MV-4-11 (cell line): ENCODE measurements at regions not wholly inside any gene's neighbourhood (a gene's known extent, or its start where the extent isn't known, plus 50 kb on each side); places are given as distances from the start of the nearest gene placed in this dataset.

Experiments
- DNase-seq: peaks from one replicate; lab custom pipeline; 2025; lab: John Stamatoyannopoulos, UW

DNA sequence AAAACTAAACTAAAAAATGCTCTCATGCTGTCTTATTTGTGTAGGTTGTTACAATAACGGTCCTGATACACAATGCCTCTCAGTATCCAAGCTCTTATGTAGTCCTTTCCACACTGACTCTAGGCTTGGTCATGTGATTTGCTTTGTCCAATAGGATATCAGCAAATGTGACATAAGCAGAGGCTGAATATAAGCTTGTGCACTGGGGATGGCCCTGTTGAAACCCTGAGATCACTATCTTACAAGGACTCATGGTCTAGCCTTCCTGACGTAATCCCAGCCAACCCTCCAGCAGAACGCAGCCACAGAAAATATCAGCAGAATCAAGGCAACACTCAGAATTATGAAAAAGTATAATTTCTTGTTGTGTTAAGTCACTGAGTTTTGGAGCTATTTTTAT, 145.1 kb upstream of the CCN2 start:
- no peak for DNase-seq

DNA sequence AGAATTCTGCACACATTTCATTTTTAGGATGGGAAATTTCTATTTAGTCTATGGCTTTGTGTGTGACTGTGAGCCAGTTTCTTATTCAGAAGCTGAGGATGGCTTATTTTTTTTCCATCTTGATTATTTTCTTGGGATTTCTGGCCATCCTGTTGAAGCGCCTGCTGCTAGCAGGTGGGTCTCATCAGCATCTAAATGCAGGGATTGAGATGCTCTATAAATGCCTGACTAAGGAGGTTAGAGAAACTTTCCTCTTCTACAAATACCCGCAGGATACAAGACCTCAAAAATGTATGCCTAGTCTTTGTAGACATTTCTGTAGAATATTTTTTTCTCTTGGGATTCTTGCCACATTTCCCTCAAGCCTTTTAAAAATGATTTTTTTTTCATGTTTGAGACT, 138.0 kb upstream of the CCN2 start:
- DNase-seq: no peak

DNA sequence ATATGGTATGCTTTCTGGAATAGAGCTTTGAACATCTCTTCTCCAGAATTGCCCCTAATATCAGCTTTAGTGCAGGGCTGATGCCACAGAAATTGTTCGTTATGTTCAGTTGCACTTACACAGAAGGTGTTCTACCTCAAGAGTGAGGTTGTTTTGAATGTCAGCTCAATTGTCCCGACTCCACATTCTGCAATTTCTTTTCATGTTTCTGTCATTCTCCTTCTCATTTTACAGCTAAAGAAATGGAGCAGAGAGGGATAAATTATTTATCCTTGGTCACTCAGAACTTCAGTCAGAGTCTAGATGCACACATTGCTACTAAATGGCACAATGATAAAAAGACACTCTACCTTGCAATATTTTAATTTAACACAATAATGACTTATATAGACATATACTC, 137.0 kb upstream of the CCN2 start:
- DNase-seq: no peak

DNA sequence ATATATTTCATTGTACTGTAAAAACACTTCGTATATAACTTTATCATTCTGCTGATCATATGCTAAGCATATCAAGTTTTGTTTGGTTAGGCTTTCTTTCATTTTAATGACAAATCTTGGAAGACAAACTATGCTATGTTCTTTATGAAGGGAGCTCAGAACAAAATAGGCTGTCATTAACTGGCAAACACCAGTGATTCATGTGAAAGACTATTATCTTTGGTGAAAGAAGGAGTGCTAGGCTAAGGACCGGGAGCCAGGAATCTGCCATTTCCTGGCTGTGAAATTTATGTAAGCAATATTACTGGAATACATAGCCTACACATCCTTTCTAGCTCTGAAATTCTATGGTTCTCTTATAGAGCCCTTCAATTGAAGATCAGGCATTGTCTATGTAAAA, 136.2 kb upstream of the CCN2 start:
- DNase-seq: no peak

DNA sequence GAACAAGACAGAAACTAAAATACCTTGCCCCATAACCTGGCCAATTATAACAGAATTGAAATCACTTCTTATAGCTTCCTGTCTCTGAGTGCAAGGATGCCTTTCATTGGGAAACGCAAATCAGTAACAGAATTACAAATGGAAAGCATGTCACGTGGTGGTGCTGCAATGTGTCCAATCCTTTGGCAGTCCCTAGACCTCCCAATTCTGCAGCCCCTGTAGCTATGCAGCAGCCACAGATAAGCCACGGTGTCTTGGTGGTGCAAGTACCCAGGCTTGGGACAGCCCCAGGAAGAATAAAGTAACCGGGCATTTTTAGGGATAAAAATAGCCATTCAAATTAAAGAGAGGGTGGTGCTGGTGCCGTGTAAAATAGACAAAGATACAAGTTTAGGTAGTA, 134.6 kb upstream of the CCN2 start:
- no peak for DNase-seq

DNA sequence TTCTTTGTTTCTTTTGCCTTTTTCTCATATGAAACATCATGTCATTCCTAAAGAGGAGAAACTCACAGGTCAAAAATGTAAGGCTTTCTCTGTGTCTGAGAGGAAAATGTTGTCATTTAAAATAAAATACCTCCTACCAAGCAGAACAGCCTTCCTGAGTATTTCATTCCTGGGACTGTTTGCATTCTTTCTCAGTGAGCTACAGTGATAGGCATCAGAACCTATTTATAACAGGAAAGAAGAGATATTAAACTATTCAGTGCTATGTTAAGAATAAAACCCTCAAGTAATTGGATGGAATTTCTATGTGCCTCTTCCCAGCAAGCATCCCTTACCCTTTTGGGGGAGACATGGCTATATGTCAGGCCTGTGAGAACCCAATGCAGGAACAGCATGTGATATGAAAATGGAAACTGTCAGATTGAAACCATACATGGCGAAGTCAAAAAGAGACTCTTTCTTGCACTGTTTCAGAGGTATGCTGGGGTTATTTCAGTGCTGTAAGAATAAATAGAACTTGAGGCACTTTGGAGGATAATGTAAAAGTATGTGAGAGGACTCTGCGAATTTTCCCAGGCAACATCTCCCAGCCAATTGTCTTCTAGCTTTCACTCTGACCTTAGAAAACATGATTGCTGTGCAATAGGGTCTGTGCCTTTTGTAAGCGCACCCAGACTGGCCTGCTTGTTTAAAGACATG, 133.8 kb upstream of the CCN2 start:
- DNase-seq: no peak

DNA sequence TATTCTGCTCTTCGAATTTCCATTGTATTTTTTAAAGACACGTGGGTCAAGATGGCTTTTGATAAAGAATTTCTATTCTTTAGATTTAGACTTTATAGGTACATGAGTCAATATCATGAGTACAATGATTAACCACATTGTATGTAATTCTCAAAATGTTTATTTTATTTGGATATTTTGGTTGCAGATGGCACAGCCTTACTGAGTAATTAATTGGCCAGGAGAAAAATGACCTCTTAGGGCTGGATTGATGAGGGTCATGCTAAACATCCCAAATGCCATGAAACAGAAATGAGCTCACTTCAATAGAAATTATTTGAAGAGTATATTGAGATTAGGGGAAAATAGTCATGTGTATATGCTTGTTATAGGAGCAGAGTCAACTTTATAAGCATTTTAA, 131.2 kb upstream of the CCN2 start:
- DNase-seq: no peak

DNA sequence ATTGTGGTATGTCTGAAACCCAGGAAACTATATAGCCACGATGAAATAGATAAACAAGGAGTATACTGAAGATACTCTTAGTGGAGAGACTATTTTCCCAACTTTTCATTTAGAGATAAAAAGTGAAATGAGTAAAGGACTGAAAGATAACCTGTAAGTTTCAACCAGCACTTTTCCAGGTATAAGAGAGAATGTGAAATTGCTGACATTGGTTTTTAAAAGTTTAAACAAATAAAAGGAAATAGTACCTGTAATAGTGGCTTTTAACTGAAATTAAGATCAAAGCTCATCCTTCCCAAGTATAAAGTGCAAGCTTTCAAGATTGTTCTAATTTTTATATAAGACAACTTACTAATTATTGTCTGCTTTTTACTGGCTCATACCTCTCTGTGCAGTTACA, 130.2 kb upstream of the CCN2 start:
- DNase-seq: no peak

DNA sequence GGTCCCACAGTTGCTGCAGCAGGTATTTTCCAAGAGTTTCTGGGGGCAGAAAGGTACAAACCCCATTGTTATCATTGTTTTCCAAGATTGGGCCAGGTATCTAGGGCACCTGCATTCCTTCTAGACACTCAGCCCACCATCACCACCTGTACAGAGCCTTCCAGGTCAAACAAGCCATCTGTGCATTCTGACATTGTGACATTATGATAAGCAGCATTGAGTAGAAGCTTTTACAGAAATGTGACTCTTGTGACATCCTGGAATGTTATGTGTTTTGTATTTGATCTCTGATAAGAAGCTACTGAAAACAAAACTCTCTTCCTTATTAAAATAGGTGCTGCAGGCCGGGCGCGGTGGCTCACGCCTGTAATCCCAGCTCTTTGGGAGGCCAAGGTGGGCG, 128.1 kb upstream of the CCN2 start:
- DNase-seq: no peak

DNA sequence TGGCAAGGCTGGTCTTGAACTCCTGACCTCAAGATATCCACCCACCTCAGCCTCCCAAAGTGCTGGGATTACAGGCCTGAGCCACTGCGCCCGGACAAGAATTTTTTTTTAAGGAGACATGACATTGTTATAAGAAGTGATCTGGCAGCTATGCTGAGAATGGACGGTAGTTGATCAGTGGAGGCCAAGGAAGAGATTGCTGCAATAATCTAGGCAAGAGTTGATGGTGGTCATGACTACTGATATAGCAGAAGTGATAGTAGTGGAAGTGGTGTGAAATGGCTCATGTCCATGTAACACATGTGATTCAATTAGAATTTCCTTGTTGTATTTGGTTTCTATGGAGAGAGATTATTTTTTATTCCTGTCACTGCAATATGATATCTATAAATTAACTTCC, 125.3 kb upstream of the CCN2 start:
- peak; percentile 31 for DNase-seq

DNA sequence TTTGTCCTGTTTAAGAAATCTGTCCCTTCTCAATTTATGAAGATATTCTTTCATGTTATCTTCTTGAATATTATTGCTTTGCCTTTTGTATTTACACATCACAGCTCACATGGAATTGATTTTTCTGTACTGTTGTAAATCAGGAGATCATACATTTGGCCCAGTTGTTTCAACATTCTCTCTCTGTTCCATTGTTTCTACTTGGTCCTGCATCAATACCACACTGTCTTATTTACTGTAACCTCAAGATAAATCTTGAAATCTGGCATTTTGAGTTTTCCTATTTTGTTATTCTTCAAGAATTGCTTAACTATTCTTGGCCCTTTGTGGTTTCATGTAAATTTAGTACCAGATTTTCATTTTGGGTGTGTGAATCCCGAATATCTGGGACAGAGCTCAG, 121.7 kb upstream of the CCN2 start:
- DNase-seq: no peak

DNA sequence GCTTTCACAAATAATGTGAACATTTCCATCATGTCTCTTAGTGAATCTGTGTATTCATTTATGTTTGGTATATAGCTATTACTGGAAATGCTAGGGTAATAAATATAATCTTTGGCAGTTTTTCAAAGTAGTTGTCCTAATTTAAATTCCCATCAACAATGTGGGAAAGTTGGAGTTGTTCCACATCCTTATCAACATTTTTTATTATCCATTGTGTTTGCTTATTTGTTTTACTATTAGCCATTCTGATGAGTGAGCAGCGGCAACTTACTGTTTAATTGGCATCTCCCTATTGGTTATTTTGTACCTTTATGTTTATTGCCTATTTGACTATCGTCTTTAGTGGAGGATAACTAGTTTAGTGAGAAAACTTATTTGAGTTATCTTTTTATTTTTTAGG, 121.1 kb upstream of the CCN2 start:
- DNase-seq: no peak

DNA sequence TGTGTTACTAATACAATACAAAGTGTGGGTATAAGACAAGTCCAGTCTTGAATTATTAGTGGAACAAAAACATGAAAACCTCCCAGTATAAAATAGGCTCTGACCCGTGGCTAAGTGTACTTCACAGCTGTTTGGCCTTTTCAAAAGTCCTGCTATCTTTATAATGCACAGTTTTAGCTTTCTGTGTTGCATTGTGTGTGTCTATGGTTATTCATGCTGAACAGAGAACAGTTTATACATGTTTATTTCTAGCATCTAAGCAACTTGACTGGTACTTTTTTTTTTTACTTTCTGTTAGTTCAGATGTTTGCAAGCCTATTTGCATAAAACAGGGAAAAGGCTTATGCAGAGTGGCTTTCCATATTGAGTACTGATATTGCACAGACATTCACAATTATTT, 119.2 kb upstream of the CCN2 start:
- DNase-seq: no peak

DNA sequence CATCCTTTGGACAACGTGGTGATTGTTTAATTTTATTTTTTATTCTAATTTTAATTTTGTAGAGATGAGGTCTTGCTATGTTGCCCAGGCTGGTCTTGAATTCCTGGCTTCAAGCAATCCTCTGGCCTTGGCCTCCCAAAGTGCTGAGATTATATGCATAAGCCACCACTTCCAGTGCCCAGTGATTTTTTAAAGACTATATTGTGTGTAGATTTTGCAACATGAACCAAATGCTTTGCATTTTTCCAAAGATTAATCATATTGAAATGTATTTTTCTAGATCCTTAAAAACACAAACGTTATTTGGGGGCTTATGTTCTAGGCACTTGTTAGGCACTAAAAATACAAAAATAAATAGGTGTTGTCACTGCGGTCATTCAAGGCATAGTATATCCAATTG, 117.6 kb upstream of the CCN2 start:
- DNase-seq: no peak

DNA sequence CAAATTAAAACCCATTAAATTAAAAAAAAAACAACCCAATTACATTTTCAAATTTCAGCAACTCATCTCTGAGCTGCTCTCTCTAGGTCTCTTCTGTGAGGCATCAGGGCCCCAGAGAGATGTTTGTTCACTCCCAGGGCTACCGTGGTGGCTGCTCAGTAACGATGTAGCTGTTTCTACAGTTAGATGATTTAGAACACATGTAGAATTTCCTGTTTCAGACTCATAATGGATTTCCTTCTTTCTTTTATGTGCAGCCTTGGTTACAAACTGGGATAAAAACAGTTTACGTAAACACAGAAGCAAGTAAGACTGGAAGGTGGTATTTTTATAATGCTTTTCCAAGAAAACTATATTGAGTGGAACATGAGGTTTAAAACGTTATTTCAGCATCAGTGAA, 116.1 kb upstream of the CCN2 start:
- DNase-seq: peak; percentile 50

DNA sequence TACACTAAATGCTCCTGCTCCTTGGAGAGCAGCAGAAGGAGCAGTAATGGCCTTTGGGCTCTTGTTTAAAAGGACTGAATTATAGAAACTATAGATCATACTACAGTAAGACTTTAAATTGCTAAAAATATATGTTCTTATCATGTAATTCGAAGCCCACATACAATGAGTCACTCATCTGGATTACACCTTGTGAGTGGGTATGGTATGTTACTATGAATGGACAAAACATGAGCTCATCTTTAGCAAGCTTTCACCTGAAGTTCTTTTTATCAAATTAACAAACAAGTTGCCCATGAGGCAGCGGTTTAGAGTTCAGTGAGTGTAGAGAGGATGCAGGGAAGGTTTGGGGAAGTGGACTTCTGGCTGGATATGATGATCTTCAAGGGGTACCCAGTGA, 114.4 kb upstream of the CCN2 start:
- no peak for DNase-seq

DNA sequence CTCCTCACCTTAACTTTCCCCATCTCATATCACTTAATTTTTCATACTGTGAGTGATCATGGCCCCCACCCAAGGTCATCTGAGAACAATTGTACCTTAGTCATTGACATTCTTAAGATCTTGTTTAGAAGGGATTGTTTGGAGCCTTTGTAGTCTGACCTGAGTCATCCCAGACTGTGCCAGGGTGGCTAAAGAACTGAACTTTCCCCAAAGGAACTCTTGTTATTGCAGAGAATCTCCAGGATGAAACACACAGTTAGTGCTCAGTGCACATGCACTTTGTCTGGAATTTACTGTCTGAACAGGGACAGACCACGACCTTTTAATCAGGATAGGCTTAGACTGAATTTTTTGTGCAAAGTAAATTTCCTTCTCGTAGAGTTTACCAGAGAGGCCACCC, 112.6 kb upstream of the CCN2 start:
- DNase-seq: no peak

DNA sequence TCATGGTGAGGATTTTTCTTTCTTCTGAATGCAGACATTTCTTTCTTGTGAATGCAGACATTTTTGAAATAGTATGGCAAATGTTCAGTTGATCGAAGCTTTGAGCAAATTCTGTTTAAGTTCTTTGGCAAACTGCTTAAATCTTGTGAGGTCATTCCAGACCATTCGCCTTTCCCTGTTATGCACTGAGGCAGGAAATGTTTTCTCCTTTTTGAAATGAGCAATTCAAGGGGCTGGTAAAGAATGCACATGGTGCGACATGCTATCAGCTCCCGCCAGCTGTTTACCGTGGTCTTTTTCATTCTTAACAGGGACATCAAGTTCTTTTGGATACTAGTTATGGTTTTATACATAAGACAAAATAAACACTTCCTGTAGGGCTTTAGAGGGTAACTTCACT, 112.0 kb upstream of the CCN2 start:
- DNase-seq: no peak

DNA sequence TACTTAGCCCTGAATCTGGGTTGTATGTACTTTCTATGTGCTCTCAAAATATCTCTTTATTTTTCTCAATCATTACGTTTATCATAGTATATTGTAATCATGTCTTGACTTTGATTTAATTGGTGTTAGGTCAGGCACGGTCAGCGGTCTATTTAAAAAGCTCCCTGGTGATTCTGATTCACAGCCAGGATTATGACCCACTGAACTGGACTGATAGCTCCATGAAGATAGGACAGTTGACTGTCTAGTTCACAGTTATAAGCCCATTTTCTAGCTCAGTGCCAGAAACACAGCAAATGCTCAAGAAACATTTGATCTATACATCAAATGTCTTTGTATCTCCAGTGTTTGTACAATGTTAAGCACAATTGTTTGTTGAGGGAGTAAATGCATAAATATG, 111.5 kb upstream of the CCN2 start:
- no peak for DNase-seq

DNA sequence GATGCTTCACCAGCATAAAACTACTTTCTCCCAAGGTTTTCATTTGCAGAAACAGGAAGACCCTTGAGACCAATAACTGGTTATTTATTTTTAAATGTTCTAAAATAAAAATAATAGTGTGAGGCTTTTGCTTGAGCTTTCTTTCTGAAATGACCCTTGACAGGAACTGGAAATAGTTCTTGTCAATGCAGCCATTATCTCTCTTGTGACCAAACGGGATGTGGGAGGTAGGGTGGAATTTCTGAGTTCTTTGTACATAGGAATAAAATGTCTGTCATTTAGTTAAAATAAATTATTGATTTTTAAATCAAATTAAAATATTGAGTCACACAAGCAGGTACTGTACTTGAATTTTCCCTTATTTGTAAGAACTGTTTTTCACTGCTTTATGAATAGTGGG, 110.2 kb upstream of the CCN2 start:
- no peak for DNase-seq

DNA sequence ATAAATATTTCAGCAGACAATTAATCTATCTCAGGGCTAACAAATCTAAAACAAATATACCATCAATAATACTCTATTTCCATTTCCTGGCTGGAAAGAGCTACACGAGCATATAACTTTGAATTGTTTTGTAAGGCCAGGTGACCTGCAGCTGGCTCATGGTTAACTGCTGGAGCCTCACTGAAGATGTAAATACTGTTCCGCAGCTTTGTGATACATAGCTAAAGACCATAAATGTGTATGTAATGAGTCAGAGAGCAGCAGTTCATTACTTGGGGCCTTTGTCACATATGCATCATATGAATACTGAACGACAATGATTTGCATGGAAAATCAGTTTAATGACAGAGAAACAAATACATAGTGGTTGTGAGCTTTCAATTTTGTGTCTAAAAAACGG, 109.4 kb upstream of the CCN2 start:
- DNase-seq: no peak

DNA sequence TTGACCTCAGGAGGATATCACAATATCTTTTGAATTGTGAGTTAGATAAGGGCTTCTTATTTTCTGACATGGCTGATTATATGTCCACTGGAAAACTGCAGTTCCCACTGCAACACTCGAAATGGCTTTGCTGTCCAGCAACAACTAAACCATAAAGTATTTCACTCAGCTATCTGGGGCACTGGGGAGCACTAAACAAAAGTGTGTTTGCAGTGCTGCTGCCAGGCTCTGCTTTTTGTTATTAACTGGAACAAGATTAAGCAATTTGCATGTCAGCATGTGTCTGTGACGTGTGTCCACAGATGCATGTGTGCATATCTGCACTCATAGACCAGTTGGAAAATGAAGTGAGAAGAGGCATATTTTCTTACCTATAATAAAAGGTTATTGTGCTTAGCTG, 107.8 kb upstream of the CCN2 start:
- DNase-seq: no peak

DNA sequence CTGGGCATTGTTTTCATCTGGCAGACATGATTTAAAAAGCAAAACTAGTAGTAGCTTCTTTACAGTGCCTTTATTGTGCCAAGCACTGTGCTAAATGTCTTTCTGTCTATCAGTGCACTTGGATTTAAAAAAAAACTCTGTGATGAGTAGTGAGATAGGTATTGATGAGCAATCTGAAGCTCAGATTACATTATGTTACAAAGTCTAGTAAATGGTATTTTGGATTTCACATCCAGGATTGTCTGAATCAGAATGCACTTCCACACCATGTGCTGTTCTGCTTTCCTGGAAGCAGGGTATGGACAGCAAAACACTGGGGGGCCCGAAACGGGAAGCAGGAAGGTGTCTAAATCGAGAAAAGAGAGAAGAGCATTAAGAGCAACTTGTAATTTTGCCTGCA, 103.4 kb upstream of the CCN2 start:
- peak; percentile 29 for DNase-seq

DNA sequence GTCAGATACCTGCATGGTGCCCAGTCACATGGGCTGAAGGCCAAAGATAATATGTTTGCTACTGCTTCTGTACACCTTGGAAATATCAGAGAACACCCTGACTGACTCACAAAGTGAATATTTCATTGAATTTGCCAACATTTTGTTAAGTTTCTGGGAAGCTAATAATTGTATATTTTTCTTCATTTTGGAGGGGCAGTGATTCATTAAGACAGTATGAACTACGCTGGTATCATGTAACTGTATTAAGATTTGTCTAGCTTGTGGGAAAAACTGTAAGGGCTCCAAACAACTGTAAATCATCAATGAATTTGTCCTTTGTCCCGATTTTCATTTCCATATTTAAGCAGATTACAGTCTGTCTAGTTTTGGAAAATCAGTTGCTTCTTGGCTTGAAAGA, 102.3 kb upstream of the CCN2 start:
- no peak for DNase-seq

DNA sequence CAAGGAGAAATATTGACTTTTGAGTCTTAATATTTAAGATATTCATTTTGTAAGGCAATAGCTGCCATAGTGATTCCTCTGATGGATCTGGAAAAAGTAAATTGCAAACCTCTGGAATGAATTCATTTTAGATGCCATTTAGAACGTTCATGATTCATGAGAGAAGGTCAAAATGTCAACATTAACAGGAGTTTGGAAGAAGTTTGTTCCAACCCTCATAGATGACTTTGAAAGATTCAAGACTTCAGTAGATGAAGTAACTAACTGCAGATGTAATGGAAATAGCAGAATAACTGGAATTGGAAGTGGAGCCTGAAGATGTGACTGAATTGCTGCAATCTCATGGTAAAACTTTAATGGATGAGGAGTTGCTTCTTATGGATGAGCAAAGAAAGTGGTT, 100.9 kb upstream of the CCN2 start:
- no peak for DNase-seq
